ENCODE measurements at regions not wholly inside any gene's neighbourhood (a gene's known extent, or its start where the extent isn't known, plus 50 kb on each side); places are given as distances from the start of the nearest gene placed in this dataset.

DNA sequence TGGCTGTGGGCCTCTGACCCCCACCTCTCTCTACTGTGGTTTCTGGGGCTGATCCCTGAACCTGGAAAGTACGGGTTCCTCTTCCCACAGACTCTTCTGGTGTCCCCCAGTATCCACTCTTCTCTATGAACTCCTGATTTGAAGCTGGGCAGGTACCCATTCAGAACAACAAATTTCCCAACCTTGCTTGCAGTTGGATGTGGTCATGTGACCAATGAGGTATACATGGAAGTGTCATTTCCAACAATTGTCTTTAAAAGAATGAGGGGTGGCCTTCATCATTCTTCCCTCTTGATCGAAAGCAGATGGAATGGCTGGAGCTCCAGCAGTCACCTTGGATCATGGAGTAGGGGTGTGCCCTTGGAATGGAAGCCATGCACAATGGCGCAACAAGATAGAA, 128.0 kb upstream of the MLN start:
- H3K4me1 ChIP-seq, result no peaks in the 10 kb centered on the region
- no peaks in the 10 kb centered on the region for H3K27me3 ChIP-seq
- no peaks in the 10 kb centered on the region for H3K9me3 ChIP-seq
- H3K36me3 ChIP-seq, result no peaks in the 10 kb centered on the region
- 84 to 86% methylated on average over 3 of the region's 3 CpGs for WGBS, 2 donors
- DNase-seq, result no peak
- TF ChIP-seq POLR2AphosphoS5 (IDR thresholded peaks at IDR 0.05) (no peak), EP300 (IDR thresholded peaks at IDR 0.05) (no peak), POLR2A (IDR thresholded peaks at IDR 0.05) (no peak)
- TF ChIP-seq, protein P1, sequence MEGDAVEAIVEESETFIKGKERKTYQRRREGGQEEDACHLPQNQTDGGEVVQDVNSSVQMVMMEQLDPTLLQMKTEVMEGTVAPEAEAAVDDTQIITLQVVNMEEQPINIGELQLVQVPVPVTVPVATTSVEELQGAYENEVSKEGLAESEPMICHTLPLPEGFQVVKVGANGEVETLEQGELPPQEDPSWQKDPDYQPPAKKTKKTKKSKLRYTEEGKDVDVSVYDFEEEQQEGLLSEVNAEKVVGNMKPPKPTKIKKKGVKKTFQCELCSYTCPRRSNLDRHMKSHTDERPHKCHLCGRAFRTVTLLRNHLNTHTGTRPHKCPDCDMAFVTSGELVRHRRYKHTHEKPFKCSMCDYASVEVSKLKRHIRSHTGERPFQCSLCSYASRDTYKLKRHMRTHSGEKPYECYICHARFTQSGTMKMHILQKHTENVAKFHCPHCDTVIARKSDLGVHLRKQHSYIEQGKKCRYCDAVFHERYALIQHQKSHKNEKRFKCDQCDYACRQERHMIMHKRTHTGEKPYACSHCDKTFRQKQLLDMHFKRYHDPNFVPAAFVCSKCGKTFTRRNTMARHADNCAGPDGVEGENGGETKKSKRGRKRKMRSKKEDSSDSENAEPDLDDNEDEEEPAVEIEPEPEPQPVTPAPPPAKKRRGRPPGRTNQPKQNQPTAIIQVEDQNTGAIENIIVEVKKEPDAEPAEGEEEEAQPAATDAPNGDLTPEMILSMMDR (IDR thresholded peaks at IDR 0.05), result no peak
- no peak overlapping the region for H3K27ac ChIP-seq
- no peak for ATAC-seq (ENCODE audit: low FRiP score in 2 of 2)
- no peak overlapping the region for H3K4me3 ChIP-seq

DNA sequence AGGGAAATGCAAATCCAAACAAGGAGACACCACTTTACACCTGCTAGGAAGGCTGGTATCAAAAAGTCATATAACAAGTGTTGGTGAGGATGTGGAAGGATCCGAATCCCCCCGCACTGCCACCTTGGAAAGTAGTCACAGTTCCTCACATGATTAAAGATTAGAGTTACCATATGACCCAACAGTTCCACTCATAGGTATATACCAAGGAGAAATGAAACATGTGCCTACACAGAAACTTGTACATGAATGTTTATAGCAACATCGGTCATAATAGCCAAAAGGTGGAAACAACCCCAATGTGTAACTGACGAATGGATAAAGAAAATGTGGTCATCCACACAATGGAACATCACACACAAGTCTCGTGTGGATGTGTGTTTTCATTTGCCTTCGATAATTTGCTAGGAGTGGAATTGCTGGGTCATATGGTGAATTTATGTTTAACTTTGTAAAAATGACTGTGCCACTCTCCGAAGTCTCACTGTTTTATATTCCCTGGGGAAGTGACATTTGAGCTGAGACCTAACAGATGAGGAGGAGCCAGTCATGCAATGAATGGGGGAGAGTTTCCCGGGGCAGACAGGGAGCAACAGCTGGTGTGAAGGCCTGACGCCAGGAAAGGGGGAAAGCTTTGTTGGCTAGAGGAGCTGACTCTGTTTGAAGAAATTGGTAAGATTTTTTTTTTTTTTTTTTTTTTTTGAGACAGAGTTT, 125.9 kb upstream of the MLN start:
- no peaks in the 10 kb centered on the region for H3K4me1 ChIP-seq
- H3K36me3 ChIP-seq, result no peaks in the 10 kb centered on the region
- no peak for DNase-seq
- WGBS, 2 donors, result 69 to 70% methylated on average over 9 of the region's 9 CpGs
- peak in 1 of 2 donors; percentile 24 for TF ChIP-seq POLR2AphosphoS5 (IDR thresholded peaks at IDR 0.05)
- no peak for TF ChIP-seq POLR2A (IDR thresholded peaks at IDR 0.05)
- no peak overlapping the region for H3K4me3 ChIP-seq
- no peak for ATAC-seq (ENCODE audit: low FRiP score in 2 of 2)
- H3K9me3 ChIP-seq, result no peaks in the 10 kb centered on the region
- no peak overlapping the region for H3K27ac ChIP-seq
- H3K27me3 ChIP-seq, result no peaks in the 10 kb centered on the region

DNA sequence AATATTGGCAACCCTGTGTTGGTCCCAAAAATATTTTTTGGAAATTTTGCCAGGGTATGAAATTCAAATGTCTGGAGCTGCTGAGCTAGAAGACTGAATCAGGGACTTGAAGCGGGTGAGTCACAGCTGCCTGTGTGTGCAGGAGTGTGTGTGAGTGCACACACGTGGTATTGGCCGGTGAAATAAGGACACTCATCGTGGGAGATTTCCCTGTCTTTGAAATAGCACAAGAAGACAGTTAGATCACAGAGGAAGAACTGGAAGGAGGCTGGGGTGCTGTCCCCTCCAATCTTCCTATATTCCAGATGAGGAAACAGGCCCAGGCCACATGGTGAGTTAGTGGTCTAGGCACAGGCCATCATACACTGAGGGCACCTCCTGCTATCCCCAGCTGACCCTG, 123.8 kb upstream of the MLN start:
- Histone ChIP-seq H3K27me3 (no peaks in the 10 kb centered on the region), H3K4me3 (no peak overlapping the region), H3K4me1 (no peaks in the 10 kb centered on the region), H3K27ac (peak overlapping the region in 2 of 4 donors; percentile 11 to 40), H3K36me3 (no peaks in the 10 kb centered on the region), H3K9me3 (no peaks in the 10 kb centered on the region)
- TF ChIP-seq POLR2AphosphoS5 (IDR thresholded peaks at IDR 0.05) (peak in 1 of 2 donors; percentile 22), POLR2A (IDR thresholded peaks at IDR 0.05) (no peak)
- WGBS, 2 donors, result 74 to 84% methylated on average over 4 of the region's 4 CpGs
- ATAC-seq (ENCODE audit: low FRiP score in 2 of 2), result peak in 1 of 2 donors; percentile 73
- peak in 1 of 2 donors; percentile 45 for DNase-seq

DNA sequence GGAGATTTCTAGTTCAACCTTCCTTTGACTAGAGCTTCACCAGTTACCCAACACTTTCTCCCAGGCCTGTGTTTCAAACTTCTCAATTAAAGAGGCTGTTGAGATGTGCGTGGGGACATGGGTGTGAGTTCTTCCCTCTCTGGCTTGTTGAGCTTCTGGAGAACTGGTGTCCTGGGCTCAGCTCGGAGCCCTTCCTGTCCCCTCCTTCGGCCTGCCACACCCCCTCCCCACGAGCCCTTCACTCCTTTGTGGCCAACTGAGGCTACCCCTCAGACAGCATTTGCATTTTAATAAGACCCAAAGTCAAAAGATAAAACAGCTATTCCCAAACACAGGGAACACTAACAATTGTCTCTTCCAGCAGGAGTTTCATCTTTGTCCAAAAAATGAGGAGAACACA, 123.3 kb upstream of the MLN start:
- WGBS, 2 donors, result 75 to 85% methylated on average over 3 to 4 of the region's 4 CpGs
- TF ChIP-seq POLR2A (IDR thresholded peaks at IDR 0.05), result no peak
- TF ChIP-seq EP300 (IDR thresholded peaks at IDR 0.05), result no peak
- TF ChIP-seq, protein P1 (IDR thresholded peaks at IDR 0.05), result no peak
- TF ChIP-seq POLR2AphosphoS5 (IDR thresholded peaks at IDR 0.05), result no peak
- Histone ChIP-seq H3K27me3 (no peaks in the 10 kb centered on the region), H3K9me3 (no peaks in the 10 kb centered on the region), H3K4me3 (no peak overlapping the region), H3K4me1 (no peaks in the 10 kb centered on the region), H3K36me3 (no peaks in the 10 kb centered on the region), H3K27ac (no peak overlapping the region)
- DNase-seq, result no peak
- no peak for ATAC-seq (ENCODE audit: low FRiP score in 2 of 2)

DNA sequence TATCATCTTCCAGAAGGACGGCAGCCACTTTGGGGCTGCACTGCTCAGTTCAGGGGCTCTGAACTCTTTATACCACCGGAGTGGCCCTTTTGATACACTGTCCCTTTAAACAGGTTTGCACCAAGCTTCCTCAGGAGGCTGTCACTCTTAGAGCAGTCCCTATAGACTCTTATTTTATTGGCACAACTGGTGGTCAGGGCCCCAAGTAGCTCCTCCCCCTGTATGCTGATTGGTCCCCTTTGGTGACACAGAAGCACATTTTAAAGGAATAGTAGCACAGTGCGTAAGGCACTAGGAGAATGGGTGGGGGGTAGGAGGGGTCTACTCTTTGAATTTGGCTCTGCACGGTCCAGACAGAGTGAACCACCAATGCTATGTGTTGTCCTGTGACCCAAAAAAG, 122.6 kb upstream of the MLN start:
- Histone ChIP-seq H3K9me3 (no peaks in the 10 kb centered on the region), H3K27ac (no peak overlapping the region), H3K36me3 (no peaks in the 10 kb centered on the region), H3K4me3 (no peak overlapping the region), H3K27me3 (no peaks in the 10 kb centered on the region), H3K4me1 (no peaks in the 10 kb centered on the region)
- no peak for ATAC-seq (ENCODE audit: low FRiP score in 2 of 2)
- TF ChIP-seq EP300 (IDR thresholded peaks at IDR 0.05) (no peak), POLR2A (IDR thresholded peaks at IDR 0.05) (no peak), POLR2AphosphoS5 (IDR thresholded peaks at IDR 0.05) (no peak)
- TF ChIP-seq, protein P1 (IDR thresholded peaks at IDR 0.05), result no peak
- DNase-seq, result no peak
- WGBS, 2 donors, result 88 to 92% methylated on average over 4 of the region's 4 CpGs

DNA sequence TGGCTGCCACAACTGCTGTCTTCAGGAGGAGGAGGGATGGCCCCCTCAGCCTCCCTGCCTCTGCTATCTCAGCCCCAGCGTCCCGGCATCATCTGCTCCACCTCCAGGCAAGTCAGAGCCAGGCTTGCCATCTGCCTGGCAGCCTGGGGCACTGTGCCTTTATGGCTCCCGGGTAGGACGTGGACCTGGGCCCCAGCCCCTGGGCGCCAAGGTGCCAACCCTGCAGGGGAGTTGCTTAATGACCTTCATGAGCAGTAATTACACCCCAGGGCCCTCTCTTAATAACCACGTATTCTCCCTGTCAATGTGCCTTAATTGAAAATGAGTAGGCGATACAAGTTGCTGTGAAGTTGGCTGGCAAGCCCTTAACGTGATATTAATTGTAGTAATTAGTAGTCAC, 122.1 kb upstream of the MLN start:
- DNase-seq (no peak), ATAC-seq (ENCODE audit: low FRiP score in 2 of 2) (no peak)
- no peaks in the 10 kb centered on the region for H3K36me3 ChIP-seq
- H3K4me1 ChIP-seq, result no peaks in the 10 kb centered on the region
- no peak overlapping the region for H3K27ac ChIP-seq
- no peak overlapping the region for H3K4me3 ChIP-seq
- TF ChIP-seq EP300 (IDR thresholded peaks at IDR 0.05) (no peak), POLR2AphosphoS5 (IDR thresholded peaks at IDR 0.05) (no peak), POLR2A (IDR thresholded peaks at IDR 0.05) (no peak)
- TF ChIP-seq, protein P1 (IDR thresholded peaks at IDR 0.05), result no peak
- H3K27me3 ChIP-seq, result no peaks in the 10 kb centered on the region
- no peaks in the 10 kb centered on the region for H3K9me3 ChIP-seq
- WGBS, 2 donors, result 86 to 97% methylated on average over 4 to 8 of the region's 8 CpGs

Data from upper lobe of left lung (tissue), 6 donors.